ENCODE measurements at regions not wholly inside any gene's neighbourhood (a gene's known extent, or its start where the extent isn't known, plus 50 kb on each side); places are given as distances from the start of the nearest gene placed in this dataset.

DNA sequence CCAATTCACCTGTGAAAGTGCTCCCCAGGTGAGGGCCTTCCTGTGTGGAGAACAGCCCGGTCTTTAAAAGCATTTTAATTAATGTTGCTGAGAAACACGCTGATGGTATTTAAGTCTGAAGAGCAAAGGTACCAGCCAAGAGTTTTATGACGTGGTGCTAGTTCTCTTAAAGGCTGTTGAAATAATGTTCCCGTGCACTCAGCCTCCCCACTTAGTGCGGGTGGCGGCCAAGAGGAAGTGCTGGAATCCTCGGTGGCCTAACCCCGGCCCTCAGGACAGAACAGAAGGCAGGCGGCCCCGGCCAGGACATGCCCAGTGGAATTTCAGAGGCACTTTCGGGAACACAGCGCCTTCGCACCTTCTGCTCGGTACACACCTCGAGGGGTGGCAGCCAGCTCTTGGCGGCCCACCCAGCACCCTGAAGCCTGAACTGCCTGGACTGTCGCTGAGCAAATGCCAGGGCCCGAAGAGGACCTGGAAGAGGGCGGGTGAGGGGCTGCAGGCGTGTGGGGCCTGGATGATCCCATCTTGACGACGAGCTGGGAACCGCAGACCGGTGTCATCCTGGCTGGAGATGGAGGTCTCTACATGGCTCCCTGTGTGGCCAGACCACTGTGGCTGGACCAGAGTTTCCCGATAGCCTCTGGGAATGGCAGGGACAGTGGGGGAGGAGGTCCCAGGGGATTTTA, 142.9 kb downstream of the ASB1 start:
- no peak overlapping the region for H3K4me3 ChIP-seq (ENCODE audit: low read length)
- no peak for DNase-seq (ENCODE audit: low read depth, low spot score)
- no peaks in the 10 kb centered on the region for H3K27me3 ChIP-seq (ENCODE audit: control insufficient read depth, insufficient read depth, low read length)
- no peak overlapping the region for H3K27ac ChIP-seq (ENCODE audit: low read length)
- H3K36me3 ChIP-seq (ENCODE audit: control insufficient read depth, insufficient read depth, low read length): no peaks in the 10 kb centered on the region
- H3K4me1 ChIP-seq (ENCODE audit: control insufficient read depth, insufficient read depth, low read length): no peaks in the 10 kb centered on the region
- H3K9me3 ChIP-seq (ENCODE audit: control insufficient read depth, insufficient read depth, low read length): peaks cover 38% of the 10 kb centered on the region
- no CpG with 5 or more reads among the region's 25 CpGs for WGBS (ENCODE audit: insufficient coverage, insufficient read length)

DNA sequence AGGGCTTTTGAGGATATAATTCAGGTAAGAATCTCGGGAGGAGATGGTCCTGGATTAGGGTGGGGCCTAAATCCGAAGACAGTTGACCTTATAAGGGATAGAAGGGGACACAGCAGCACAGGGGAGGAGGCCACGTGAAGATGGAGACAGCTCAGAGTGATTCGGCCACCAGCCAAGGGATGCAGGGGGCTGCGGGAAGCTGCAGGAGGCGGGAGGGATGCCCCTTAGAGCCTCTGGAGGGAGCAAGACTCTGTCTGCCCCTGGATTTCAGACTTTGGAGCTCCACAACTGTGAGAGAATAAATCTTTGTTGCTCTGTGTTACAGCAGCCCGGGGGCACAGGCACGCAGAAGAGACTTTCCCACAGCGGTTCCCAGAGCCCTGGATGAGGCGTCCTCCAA, 143.7 kb downstream of the ASB1 start:
- no peaks in the 10 kb centered on the region for H3K36me3 ChIP-seq (ENCODE audit: control insufficient read depth, insufficient read depth, low read length)
- no peak for DNase-seq (ENCODE audit: low read depth, low spot score)
- WGBS (ENCODE audit: insufficient coverage, insufficient read length): no CpG with 5 or more reads among the region's 10 CpGs
- no peak overlapping the region for H3K27ac ChIP-seq (ENCODE audit: low read length)
- H3K9me3 ChIP-seq (ENCODE audit: control insufficient read depth, insufficient read depth, low read length): peaks cover 38% of the 10 kb centered on the region
- H3K4me1 ChIP-seq (ENCODE audit: control insufficient read depth, insufficient read depth, low read length): no peaks in the 10 kb centered on the region
- H3K27me3 ChIP-seq (ENCODE audit: control insufficient read depth, insufficient read depth, low read length): no peaks in the 10 kb centered on the region
- no peak overlapping the region for H3K4me3 ChIP-seq (ENCODE audit: low read length)

DNA sequence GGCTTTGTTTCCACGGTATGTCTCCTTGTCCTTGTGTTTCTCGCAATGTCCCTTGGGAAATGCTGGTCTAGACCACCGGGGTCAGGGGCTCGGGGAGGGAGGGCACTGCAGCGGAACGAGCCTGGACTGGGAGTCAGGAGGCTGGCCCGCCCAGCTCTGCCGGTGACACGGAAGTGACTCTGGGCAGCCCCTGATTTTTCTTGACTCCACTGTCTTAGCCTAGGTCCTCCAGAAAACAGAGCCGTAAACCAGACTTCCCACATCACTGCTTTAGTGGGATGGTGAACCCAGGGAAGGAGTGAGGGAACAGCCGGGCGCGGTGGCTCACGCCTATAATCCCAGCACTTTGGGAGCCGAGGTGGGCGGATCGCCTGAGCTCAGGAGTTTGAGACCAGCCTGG, 144.2 kb downstream of the ASB1 start:
- DNase-seq (ENCODE audit: low read depth, low spot score): no peak
- no CpG with 5 or more reads among the region's 17 CpGs for WGBS (ENCODE audit: insufficient coverage, insufficient read length)
- H3K27ac ChIP-seq (ENCODE audit: low read length): no peak overlapping the region
- H3K36me3 ChIP-seq (ENCODE audit: control insufficient read depth, insufficient read depth, low read length): no peaks in the 10 kb centered on the region
- no peaks in the 10 kb centered on the region for H3K4me1 ChIP-seq (ENCODE audit: control insufficient read depth, insufficient read depth, low read length)
- H3K27me3 ChIP-seq (ENCODE audit: control insufficient read depth, insufficient read depth, low read length): no peaks in the 10 kb centered on the region
- H3K4me3 ChIP-seq (ENCODE audit: low read length): no peak overlapping the region; the same call in 1 of the 2 replicates
- peaks cover 38% of the 10 kb centered on the region for H3K9me3 ChIP-seq (ENCODE audit: control insufficient read depth, insufficient read depth, low read length)

DNA sequence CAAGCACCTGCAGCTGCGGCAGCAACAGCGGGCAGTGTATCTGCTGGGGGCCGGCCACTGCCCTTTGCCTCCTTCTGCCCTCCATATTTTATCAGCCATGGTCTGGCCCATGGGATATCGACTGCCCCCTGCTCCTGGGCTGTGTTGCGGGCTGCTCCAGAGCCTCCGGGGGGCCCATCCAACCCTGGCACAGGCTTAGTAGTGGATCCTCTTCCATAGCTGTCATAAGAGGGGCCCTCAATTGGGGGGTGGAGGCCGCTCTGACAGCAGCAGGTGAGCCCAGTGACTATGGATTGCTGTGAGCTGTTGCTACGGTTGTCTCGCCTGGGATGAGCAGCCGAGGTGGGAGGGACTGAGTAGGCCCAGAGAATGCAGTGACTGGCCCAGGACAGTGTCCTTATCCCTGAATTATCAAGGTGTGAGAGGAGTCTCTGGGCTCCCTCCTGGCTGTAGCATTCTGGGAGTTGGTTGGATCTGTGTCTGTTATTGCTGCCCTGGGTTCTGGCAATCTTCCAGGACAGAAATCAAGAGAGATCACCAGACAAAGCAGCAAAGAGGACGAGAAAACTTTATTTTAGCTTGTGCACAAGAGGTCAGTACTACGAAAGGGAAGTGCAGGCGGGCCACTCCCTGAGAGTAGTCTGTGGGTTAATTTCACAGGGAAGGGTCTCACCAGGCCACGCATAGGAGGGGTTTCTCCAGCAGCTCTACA, 145.1 kb downstream of the ASB1 start:
- H3K27me3 ChIP-seq (ENCODE audit: control insufficient read depth, insufficient read depth, low read length): no peaks in the 10 kb centered on the region
- WGBS (ENCODE audit: insufficient coverage, insufficient read length): no CpG with 5 or more reads among the region's 14 CpGs

DNA sequence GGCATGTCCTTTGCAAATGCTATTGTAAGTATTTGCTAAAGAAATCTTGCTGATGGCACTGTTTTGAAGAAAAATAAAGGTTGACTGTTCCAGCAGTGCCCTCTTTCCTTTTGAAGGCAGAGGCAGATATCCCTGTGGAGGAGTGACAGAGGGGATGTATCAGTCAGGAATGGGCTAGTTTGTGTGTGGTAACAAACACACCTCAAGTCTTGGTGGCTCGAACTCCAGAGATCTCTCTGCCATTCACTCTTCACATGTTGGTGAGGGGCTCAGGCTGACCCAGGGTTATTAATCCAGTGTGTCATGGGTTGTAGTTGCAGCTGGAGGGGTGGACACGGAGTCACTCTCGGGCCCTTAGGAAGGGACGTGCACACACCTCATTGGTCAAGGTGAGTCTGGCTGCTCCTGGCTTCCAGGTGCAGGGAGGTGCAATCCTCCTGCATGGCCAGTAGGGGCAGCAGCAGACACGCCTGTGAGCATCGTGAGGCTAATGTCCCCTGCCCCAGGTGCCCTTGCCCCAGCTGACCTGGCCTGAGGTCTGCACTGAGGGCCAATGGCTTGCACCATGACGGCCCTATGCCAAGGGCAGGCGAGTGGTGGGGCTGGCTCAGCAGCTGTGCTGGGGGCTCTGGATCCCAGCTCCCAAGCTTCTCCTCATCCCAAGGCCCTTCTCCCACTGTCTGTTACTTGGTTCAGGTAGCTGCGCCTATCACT, 146.5 kb downstream of the ASB1 start:
- Histone ChIP-seq H3K36me3 (ENCODE audit: control insufficient read depth, insufficient read depth, low read length) (no peaks in the 10 kb centered on the region), H3K4me3 (ENCODE audit: low read length) (no peak overlapping the region), H3K9me3 (ENCODE audit: control insufficient read depth, insufficient read depth, low read length) (peaks cover 31% of the 10 kb centered on the region), H3K4me1 (ENCODE audit: control insufficient read depth, insufficient read depth, low read length) (no peaks in the 10 kb centered on the region), H3K27ac (ENCODE audit: low read length) (no peak overlapping the region), H3K27me3 (ENCODE audit: control insufficient read depth, insufficient read depth, low read length) (no peaks in the 10 kb centered on the region)
- DNase-seq (ENCODE audit: low read depth, low spot score): no peak
- no CpG with 5 or more reads among the region's 9 CpGs for WGBS (ENCODE audit: insufficient coverage, insufficient read length)

More for the DNA sequence above, 145.1 kb downstream of the ASB1 start:
- DNase-seq (ENCODE audit: low read depth, low spot score): no peak
- Histone ChIP-seq H3K4me3 (ENCODE audit: low read length) (no peak overlapping the region), H3K9me3 (ENCODE audit: control insufficient read depth, insufficient read depth, low read length) (peaks cover 38% of the 10 kb centered on the region), H3K36me3 (ENCODE audit: control insufficient read depth, insufficient read depth, low read length) (no peaks in the 10 kb centered on the region), H3K4me1 (ENCODE audit: control insufficient read depth, insufficient read depth, low read length) (no peaks in the 10 kb centered on the region), H3K27ac (ENCODE audit: low read length) (no peak overlapping the region)

DNA sequence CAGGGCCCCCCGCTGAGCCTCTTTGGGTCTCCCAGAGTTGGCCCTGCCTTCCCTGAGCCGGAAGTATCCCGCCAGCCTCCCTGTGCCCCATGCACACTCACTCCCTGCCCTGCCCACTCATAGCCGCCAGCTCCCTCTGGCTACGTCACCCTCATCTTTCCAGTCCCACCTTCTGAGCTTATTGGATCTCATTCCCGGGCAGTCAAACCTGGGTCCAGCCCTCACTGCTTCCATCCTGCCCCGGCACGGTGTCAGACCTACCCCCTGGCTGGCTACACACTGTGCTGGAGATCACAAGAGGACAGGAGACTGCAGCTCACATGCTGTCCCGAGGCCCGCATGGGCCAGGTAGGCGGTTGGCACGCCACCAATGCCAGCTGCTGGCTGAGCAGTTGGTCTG, 147.2 kb downstream of the ASB1 start:
- no peak overlapping the region for H3K4me3 ChIP-seq (ENCODE audit: low read length)
- H3K27me3 ChIP-seq (ENCODE audit: control insufficient read depth, insufficient read depth, low read length): no peaks in the 10 kb centered on the region
- no peak overlapping the region for H3K27ac ChIP-seq (ENCODE audit: low read length)
- H3K36me3 ChIP-seq (ENCODE audit: control insufficient read depth, insufficient read depth, low read length): no peaks in the 10 kb centered on the region
- DNase-seq (ENCODE audit: low read depth, low spot score): no peak
- H3K9me3 ChIP-seq (ENCODE audit: control insufficient read depth, insufficient read depth, low read length): peaks cover 30% of the 10 kb centered on the region
- no peaks in the 10 kb centered on the region for H3K4me1 ChIP-seq (ENCODE audit: control insufficient read depth, insufficient read depth, low read length)
- no CpG with 5 or more reads among the region's 12 CpGs for WGBS (ENCODE audit: insufficient coverage, insufficient read length)

DNA sequence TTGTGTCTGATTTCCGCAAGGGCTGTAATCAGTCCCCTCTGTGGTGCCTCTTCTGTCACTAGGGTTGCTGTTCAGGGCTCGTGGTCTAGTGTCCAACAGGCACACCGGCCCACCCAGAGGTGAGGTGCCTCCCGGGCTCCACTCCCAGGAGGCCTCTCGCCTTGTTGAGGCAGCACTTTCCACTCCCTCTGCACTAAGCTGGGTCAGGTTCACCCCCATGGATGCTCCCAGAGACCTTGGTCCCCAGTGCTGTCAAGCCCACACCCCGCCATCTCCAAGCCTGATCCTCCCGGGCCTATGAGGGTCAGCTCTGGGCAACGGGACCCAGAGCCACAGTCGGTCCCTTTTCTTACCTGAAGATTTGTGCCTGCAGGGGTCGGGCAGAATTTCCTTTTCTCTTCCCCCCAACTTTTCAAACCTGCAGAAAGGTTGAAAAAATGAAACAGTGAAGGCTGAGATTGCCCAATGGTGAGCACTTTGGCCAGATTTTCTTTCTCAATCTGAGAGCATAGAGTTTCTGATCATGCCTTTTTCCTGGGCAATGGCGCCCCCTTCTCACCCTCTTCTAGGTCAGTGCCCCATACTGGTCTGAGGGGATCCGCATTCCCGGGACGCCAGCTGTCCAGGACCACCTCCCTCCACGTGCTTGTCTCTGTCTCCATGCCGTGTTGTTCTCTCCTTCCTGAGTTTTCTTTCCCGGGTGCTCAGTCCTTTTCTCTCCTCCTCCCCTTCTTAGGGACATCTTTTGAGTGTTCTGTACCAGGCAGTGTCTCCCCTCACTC, 148.0 kb downstream of the ASB1 start:
- Histone ChIP-seq H3K27me3 (ENCODE audit: control insufficient read depth, insufficient read depth, low read length) (no peaks in the 10 kb centered on the region), H3K36me3 (ENCODE audit: control insufficient read depth, insufficient read depth, low read length) (no peaks in the 10 kb centered on the region), H3K4me3 (ENCODE audit: low read length) (no peak overlapping the region), H3K4me1 (ENCODE audit: control insufficient read depth, insufficient read depth, low read length) (no peaks in the 10 kb centered on the region), H3K27ac (ENCODE audit: low read length) (no peak overlapping the region), H3K9me3 (ENCODE audit: control insufficient read depth, insufficient read depth, low read length) (peaks cover 31% of the 10 kb centered on the region)
- no peak for DNase-seq (ENCODE audit: low read depth, low spot score)
- no CpG with 5 or more reads among the region's 17 CpGs for WGBS (ENCODE audit: insufficient coverage, insufficient read length)

DNA sequence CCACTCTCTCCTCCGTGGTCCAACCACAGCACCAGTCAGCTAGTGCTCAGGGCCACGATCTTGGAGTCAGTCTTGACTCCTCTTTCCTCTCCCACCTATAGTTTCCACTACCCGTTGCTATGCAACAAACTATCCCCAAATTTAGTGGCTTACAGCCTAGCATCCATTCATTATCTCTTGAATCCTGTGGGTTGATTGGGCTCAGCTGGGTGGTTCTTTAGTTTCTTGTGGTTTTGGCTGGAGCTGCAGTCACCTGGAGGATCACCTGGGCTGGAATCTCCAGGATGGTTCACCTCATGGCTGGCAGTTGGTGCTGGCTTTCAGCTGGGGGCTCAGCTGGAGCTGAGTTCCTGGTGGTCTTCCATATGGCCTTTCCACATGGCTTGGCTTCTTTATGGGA, 149.9 kb downstream of the ASB1 start:
- Histone ChIP-seq H3K4me1 (ENCODE audit: control insufficient read depth, insufficient read depth, low read length) (no peaks in the 10 kb centered on the region), H3K27me3 (ENCODE audit: control insufficient read depth, insufficient read depth, low read length) (no peaks in the 10 kb centered on the region), H3K9me3 (ENCODE audit: control insufficient read depth, insufficient read depth, low read length) (peaks cover 36% of the 10 kb centered on the region), H3K36me3 (ENCODE audit: control insufficient read depth, insufficient read depth, low read length) (no peaks in the 10 kb centered on the region), H3K27ac (ENCODE audit: low read length) (no peak overlapping the region), H3K4me3 (ENCODE audit: low read length) (no peak overlapping the region)
- no peak for DNase-seq (ENCODE audit: low read depth, low spot score)
- WGBS (ENCODE audit: insufficient coverage, insufficient read length): no CpG with 5 or more reads among the region's 3 CpGs

DNA sequence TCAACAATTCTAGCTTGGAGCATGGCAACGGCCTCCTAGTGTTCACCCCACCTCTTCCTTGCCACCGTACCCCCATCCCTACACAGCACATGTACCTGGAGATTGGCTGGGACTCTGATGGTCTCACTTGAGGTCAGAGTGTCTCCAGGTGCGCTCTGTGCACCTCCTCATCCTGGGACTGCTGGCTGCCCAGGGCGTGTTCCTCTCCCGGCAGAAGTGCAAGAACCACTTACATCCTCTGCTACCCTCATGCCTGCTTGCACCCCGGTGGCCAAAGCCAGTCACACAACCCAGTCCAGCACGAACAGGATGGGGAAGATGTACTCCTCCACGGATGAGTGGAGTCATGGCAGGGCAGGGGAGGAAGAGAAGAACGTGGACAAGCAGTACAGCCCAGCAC, 151.5 kb downstream of the ASB1 start:
- Histone ChIP-seq H3K27me3 (ENCODE audit: control insufficient read depth, insufficient read depth, low read length) (no peaks in the 10 kb centered on the region), H3K27ac (ENCODE audit: low read length) (no peak overlapping the region), H3K9me3 (ENCODE audit: control insufficient read depth, insufficient read depth, low read length) (peaks cover 32% of the 10 kb centered on the region), H3K4me3 (ENCODE audit: low read length) (no peak overlapping the region), H3K36me3 (ENCODE audit: control insufficient read depth, insufficient read depth, low read length) (no peaks in the 10 kb centered on the region), H3K4me1 (ENCODE audit: control insufficient read depth, insufficient read depth, low read length) (no peaks in the 10 kb centered on the region)
- no CpG with 5 or more reads among the region's 9 CpGs for WGBS (ENCODE audit: insufficient coverage, insufficient read length)
- no peak for DNase-seq (ENCODE audit: low read depth, low spot score)

DNA sequence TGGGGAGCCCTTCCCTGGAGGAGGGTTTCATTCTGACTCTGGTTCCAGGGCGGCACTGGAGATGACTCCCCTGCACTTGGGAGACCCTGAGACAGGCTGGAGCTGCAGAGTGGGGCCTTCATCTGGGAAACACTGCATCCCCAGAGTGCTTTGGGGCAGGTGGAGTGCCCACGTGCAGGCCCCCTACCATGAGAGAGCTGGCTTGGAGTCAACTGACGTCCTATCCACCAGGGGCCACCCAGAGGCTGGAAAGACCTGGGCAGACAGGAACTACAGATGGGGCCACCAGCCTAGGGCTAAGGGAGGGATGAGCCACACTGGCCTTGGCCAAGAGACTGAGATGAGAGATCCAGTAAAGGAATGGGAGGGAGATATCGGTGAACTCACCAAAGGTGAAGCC, 153.8 kb downstream of the ASB1 start:
- Histone ChIP-seq H3K4me3 (ENCODE audit: low read length) (no peak overlapping the region), H3K36me3 (ENCODE audit: control insufficient read depth, insufficient read depth, low read length) (no peaks in the 10 kb centered on the region), H3K4me1 (ENCODE audit: control insufficient read depth, insufficient read depth, low read length) (no peaks in the 10 kb centered on the region), H3K27me3 (ENCODE audit: control insufficient read depth, insufficient read depth, low read length) (no peaks in the 10 kb centered on the region), H3K27ac (ENCODE audit: low read length) (no peak overlapping the region), H3K9me3 (ENCODE audit: control insufficient read depth, insufficient read depth, low read length) (peaks cover 28% of the 10 kb centered on the region)
- no peak for DNase-seq (ENCODE audit: low read depth, low spot score)
- WGBS (ENCODE audit: insufficient coverage, insufficient read length): no CpG with 5 or more reads among the region's 4 CpGs
